Cardiac septum (tissue), 1 donor: ENCODE measurements at regions not wholly inside any gene's neighbourhood (a gene's known extent, or its start where the extent isn't known, plus 50 kb on each side); places are given as distances from the start of the nearest gene placed in this dataset.

Experiments
- DNase-seq: peaks from one replicate; pipeline ENCODE4 v3.0.0-alpha.2; 2020; ENCODE audit warnings: low spot score
- intact Hi-C: fragments of 100-400 bp; cut with DNase I; formaldehyde crosslinking; loops from one replicate; pipeline ENCODE4 v1.14.0; 2022
- donor health status: DM: no; HTN: no; CAD: no.

GRCh38 chr7:136213012-136213411, 235.9 kb upstream of the MTPN start:
- intact Hi-C loops, result no loop called here
- no peak for DNase-seq

GRCh38 chr7:136210664-136211063, 233.5 kb upstream of the MTPN start:
- DNase-seq, result no peak
- intact Hi-C loops, result no loop called here

- no peak for DNase-seq
- intact Hi-C loops, result no loop called here
Measured at GRCh38 chr7:136210079-136210478, 232.9 kb upstream of the MTPN start.

- intact Hi-C loops, result no loop called here
- DNase-seq, result no peak
Measured at GRCh38 chr7:136205956-136206355, 228.8 kb upstream of the MTPN start.

- no peak for DNase-seq
- intact Hi-C loops, result no loop called here
Measured at GRCh38 chr7:136198168-136198567, 221.0 kb upstream of the MTPN start.

- DNase-seq, result no peak
- intact Hi-C loops, result no loop called here
Measured at GRCh38 chr7:136194878-136195277, 217.7 kb upstream of the MTPN start.

GRCh38 chr7:136193940-136194339, 216.8 kb upstream of the MTPN start:
- intact Hi-C loops, result no loop called here

GRCh38 chr7:136189506-136189998, 212.4 kb upstream of the MTPN start:
- DNase-seq, result no peak
- intact Hi-C loops, result no loop called here

More at GRCh38 chr7:136193940-136194339, 216.8 kb upstream of the MTPN start:
- DNase-seq, result no peak

GRCh38 chr7:136186281-136186680, 209.1 kb upstream of the MTPN start:
- DNase-seq, result no peak
- intact Hi-C loops, result no loop called here

GRCh38 chr7:136184719-136185118, 207.6 kb upstream of the MTPN start:
- no peak for DNase-seq
- intact Hi-C loops, result no loop called here

GRCh38 chr7:136183981-136184380, 206.8 kb upstream of the MTPN start:
- intact Hi-C loops, result no loop called here
- DNase-seq, result no peak

GRCh38 chr7:136180984-136181383, 203.8 kb upstream of the MTPN start:
- DNase-seq, result no peak
- intact Hi-C loops, result no loop called here

- intact Hi-C loops, result no loop called here
- no peak for DNase-seq
Measured at GRCh38 chr7:136179851-136180721, 202.9 kb upstream of the MTPN start.

- intact Hi-C loops, result no loop called here
- DNase-seq, result no peak
Measured at GRCh38 chr7:136179154-136179553, 202.0 kb upstream of the MTPN start.

GRCh38 chr7:136174477-136175125, 197.4 kb upstream of the MTPN start:
- DNase-seq, result no peak
- intact Hi-C loops, result no loop called here

GRCh38 chr7:136173874-136174273, 196.7 kb upstream of the MTPN start:
- no peak for DNase-seq
- intact Hi-C loops, result no loop called here

- no peak for DNase-seq
- intact Hi-C loops, result no loop called here
Measured at GRCh38 chr7:136171233-136171632, 194.1 kb upstream of the MTPN start.

GRCh38 chr7:136168821-136169220, 191.7 kb upstream of the MTPN start:
- no peak for DNase-seq
- intact Hi-C loops, result no loop called here

GRCh38 chr7:136167991-136168390, 190.8 kb upstream of the MTPN start:
- DNase-seq, result no peak
- intact Hi-C loops, result no loop called here

GRCh38 chr7:136166521-136166920, 189.4 kb upstream of the MTPN start:
- DNase-seq, result no peak
- intact Hi-C loops, result no loop called here

GRCh38 chr7:136163340-136163801, 186.2 kb upstream of the MTPN start:
- no peak for DNase-seq
- intact Hi-C loops, result no loop called here
